PFSK-1 (cell line): ENCODE measurements at regions not wholly inside any gene's neighbourhood (a gene's known extent, or its start where the extent isn't known, plus 50 kb on each side); places are given as distances from the start of the nearest gene placed in this dataset.

Source experiments
- FOXP2 ChIP-seq: optimal IDR thresholded peaks from 2 replicates; pipeline ENCODE3; 2011; ENCODE audit warnings: borderline replicate concordance, control low read depth, inconsistent platforms; ENCODE audit not compliant: insufficient read depth; ENCODE audit errors: extremely low read length, extremely low read depth
- POLR2AphosphoS5 ChIP-seq: IDR thresholded peaks from 2 replicates; pipeline ENCODE4 v1.6.1; 2012; ENCODE audit warnings: low read depth, mild to moderate bottlenecking, control low read depth, low read length, moderate library complexity
- REST ChIP-seq, 2 experiments: IDR thresholded peaks; 2 replicates each; pipeline versions ENCODE4 v1.6.1 to v1.8.0; 2011 to 2012; ENCODE audit warnings: low read depth in 2 of 2, low read length in 2 of 2, control low read depth in 1 of 2, inconsistent platforms in 1 of 2, mild to moderate bottlenecking in 1 of 2, moderate library complexity in 1 of 2; ENCODE audit not compliant: insufficient read depth in 1 of 2
- SIN3A ChIP-seq: IDR thresholded peaks from 2 replicates; pipeline ENCODE4 v1.6.1; 2012; ENCODE audit warnings: mild to moderate bottlenecking, low read length, moderate library complexity, borderline replicate concordance; ENCODE audit not compliant: insufficient read depth
- TAF1 ChIP-seq: IDR thresholded peaks from 2 replicates; pipeline ENCODE4 v1.6.1; 2012; ENCODE audit warnings: low read length, control low read depth, borderline replicate concordance; ENCODE audit not compliant: insufficient read depth

GRCh38 chr17:6279659-6280058, 155.3 kb downstream of the AIPL1 start:
- TF ChIP-seq TAF1 (no peak), SIN3A (no peak), REST (IDR thresholded peaks at IDR 0.05; ENCODE audit: insufficient read depth in 1 of 2, low read depth in 2 of 2, low read length in 2 of 2) (no peak), POLR2AphosphoS5 (no peak), FOXP2 (no peak)

- TF ChIP-seq POLR2AphosphoS5 (no peak), FOXP2 (no peak), REST (IDR thresholded peaks at IDR 0.05; ENCODE audit: insufficient read depth in 1 of 2, low read depth in 2 of 2, low read length in 2 of 2) (no peak), TAF1 (no peak), SIN3A (no peak)
These were observed 156.5 kb downstream of the AIPL1 start for GRCh38 chr17:6278376-6278775.

- TF ChIP-seq SIN3A (no peak), FOXP2 (no peak)
These were observed 158.2 kb downstream of the AIPL1 start for GRCh38 chr17:6276711-6277110.

- TF ChIP-seq SIN3A (no peak), TAF1 (no peak), FOXP2 (no peak), POLR2AphosphoS5 (no peak), REST (IDR thresholded peaks at IDR 0.05; ENCODE audit: insufficient read depth in 1 of 2, low read depth in 2 of 2, low read length in 2 of 2) (no peak)
These were observed 160.6 kb downstream of the AIPL1 start for GRCh38 chr17:6274310-6274709.

DNA sequence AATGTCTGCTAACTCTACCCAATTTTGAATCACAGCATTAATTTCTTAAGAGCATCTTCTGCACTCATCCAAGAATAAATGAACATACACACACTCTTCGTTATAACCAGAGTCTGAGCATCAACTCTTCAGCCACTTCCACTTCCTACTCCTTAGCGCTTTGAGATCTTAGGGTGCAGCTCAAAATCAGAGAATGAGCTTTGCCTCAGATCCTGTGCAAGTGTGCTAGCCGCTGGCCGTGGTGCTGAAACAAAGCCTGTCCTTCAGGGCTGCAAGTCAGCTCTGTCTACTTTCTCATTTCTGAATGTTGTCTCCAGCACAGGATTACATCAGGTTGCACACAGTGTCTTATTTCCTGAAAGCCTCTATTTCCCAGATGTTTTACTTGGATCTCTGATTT, 165.4 kb downstream of the AIPL1 start:
- TF ChIP-seq REST (IDR thresholded peaks at IDR 0.05; ENCODE audit: insufficient read depth in 1 of 2, low read depth in 2 of 2, low read length in 2 of 2) (peak; percentile 99), POLR2AphosphoS5 (no peak), SIN3A (0 out of 2 replicates have a peak, but pooled peaks have one; percentile 67)
